Effector CD4-positive, alpha-beta T cell (primary cell): ENCODE measurements at regions not wholly inside any gene's neighbourhood (a gene's known extent, or its start where the extent isn't known, plus 50 kb on each side); places are given as distances from the start of the nearest gene placed in this dataset.
"Not testable (repeated sequence)": the region's sequence is repeated elsewhere in the genome, so short reads cannot be mapped to it uniquely, and the experiment has no call there.

Experiments used
- DNase-seq: peaks from one replicate; pipeline ENCODE4 v3.0.0-alpha.2; 2020

- not testable (repeated sequence) for DNase-seq
Measured at GRCh38 chr6:43997990-43998585, 129.2 kb downstream of the MRPL14 start.

GRCh38 chr6:43997345-43997677 is 129.9 kb downstream of the MRPL14 start:
- DNase-seq: no peak

GRCh38 chr6:43996618-43997344 is 130.5 kb downstream of the MRPL14 start:
- DNase-seq: no peak

GRCh38 chr6:43995137-43995536 is 132.1 kb downstream of the MRPL14 start:
- no peak for DNase-seq

- DNase-seq: no peak
Measured at GRCh38 chr6:43993881-43994523, 133.2 kb downstream of the MRPL14 start.

- no peak for DNase-seq
Measured at GRCh38 chr6:43992783-43993644, 134.2 kb downstream of the MRPL14 start.

- no peak for DNase-seq
Measured at GRCh38 chr6:43992126-43992663, 135.1 kb downstream of the MRPL14 start.

GRCh38 chr6:43990627-43991619 is 136.3 kb downstream of the MRPL14 start:
- DNase-seq: no peak

- DNase-seq: no peak
Measured at GRCh38 chr6:43990275-43990626, 137.0 kb downstream of the MRPL14 start.

- no peak for DNase-seq
Measured at GRCh38 chr6:43989581-43990146, 137.6 kb downstream of the MRPL14 start.

GRCh38 chr6:43988801-43989200 is 138.5 kb downstream of the MRPL14 start:
- DNase-seq: no peak

GRCh38 chr6:43987838-43988439 is 139.3 kb downstream of the MRPL14 start:
- DNase-seq: no peak

GRCh38 chr6:43986177-43986825 is 141.0 kb downstream of the MRPL14 start:
- DNase-seq: no peak

GRCh38 chr6:43985329-43985728 is 141.9 kb downstream of the MRPL14 start:
- no peak for DNase-seq

- no peak for DNase-seq
Measured at GRCh38 chr6:43984442-43985321, 142.6 kb downstream of the MRPL14 start.

- DNase-seq: no peak
Measured at GRCh38 chr6:43983632-43984031, 143.6 kb downstream of the MRPL14 start.

GRCh38 chr6:43983191-43983590 is 144.1 kb downstream of the MRPL14 start:
- DNase-seq: no peak

GRCh38 chr6:43982084-43982625 is 145.1 kb downstream of the MRPL14 start:
- DNase-seq: no peak

GRCh38 chr6:43981363-43981990 is 145.8 kb downstream of the MRPL14 start:
- no peak for DNase-seq
